Neural crest cell (in vitro differentiated cells): ENCODE measurements at regions not wholly inside any gene's neighbourhood (a gene's known extent, or its start where the extent isn't known, plus 50 kb on each side); places are given as distances from the start of the nearest gene placed in this dataset.

Experiments used
- DNase-seq: peaks from one replicate; pipeline ENCODE4 v3.0.0; 2021; ENCODE audit warnings: low read depth, mixed read lengths, low spot score
- H3K27ac Mint-ChIP-seq: one replicate; pipeline ENCODE4 v1.8.0; 2021; ENCODE audit warnings: mild to moderate bottlenecking, mixed read lengths; ENCODE audit not compliant: unreplicated experiment
- H3K27me3 Mint-ChIP-seq: 2 replicates; pipeline ENCODE4 v1.8.0; 2021; ENCODE audit warnings: low read depth, mild to moderate bottlenecking, mixed read lengths
- H3K36me3 Mint-ChIP-seq: 2 replicates; pipeline ENCODE4 v1.8.0; 2021; ENCODE audit warnings: low read depth, mild to moderate bottlenecking, mixed read lengths
- H3K4me1 Mint-ChIP-seq: 2 replicates; pipeline ENCODE4 v1.8.0; 2021; ENCODE audit warnings: mixed read lengths
- H3K4me3 Mint-ChIP-seq: one replicate; pipeline ENCODE4 v1.8.0; 2021; ENCODE audit warnings: mild to moderate bottlenecking, mixed read lengths
- H3K9me3 Mint-ChIP-seq: 2 replicates; pipeline ENCODE4 v1.8.0; 2021; ENCODE audit warnings: mixed read lengths
- TF ChIP-seq, protein P1 (sequence below): fragments of 200-600 bp; sonication (generic); conservative IDR thresholded peaks from 2 replicates; pipeline ENCODE4 v1.5.0; 2021; ENCODE audit warnings: antibody characterized with exemption, mild to moderate bottlenecking

DNA sequence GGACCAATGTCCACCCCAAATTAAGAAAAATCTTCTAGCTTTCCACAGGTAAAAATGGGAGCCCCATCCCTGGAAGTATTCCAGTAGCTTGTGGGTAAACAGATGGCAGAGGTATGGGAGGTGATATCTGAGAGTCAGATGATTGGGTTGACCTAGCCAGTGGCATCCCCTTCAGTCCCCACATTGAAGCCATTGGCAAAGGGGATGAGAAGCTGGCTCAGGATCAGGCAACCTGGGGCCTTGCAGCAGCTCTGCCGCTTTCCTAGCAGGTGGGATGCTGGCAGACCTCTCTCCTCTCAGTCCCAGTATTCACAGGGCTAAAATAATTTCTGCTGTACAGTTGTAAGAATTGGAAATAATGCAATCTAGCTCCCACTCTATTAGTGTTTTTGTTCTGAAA, 108.9 kb upstream of the KCNG1 start:
- Mint-ChIP-seq H3K4me1 (peaks cover 26% of the 10 kb centered on the region), H3K27ac (no peak overlapping the region), H3K27me3 (no peaks in the 10 kb centered on the region), H3K9me3 (no peaks in the 10 kb centered on the region), H3K4me3 (no peak overlapping the region), H3K36me3 (no peaks in the 10 kb centered on the region)
- DNase-seq, result no peak
- TF ChIP-seq, protein P1, sequence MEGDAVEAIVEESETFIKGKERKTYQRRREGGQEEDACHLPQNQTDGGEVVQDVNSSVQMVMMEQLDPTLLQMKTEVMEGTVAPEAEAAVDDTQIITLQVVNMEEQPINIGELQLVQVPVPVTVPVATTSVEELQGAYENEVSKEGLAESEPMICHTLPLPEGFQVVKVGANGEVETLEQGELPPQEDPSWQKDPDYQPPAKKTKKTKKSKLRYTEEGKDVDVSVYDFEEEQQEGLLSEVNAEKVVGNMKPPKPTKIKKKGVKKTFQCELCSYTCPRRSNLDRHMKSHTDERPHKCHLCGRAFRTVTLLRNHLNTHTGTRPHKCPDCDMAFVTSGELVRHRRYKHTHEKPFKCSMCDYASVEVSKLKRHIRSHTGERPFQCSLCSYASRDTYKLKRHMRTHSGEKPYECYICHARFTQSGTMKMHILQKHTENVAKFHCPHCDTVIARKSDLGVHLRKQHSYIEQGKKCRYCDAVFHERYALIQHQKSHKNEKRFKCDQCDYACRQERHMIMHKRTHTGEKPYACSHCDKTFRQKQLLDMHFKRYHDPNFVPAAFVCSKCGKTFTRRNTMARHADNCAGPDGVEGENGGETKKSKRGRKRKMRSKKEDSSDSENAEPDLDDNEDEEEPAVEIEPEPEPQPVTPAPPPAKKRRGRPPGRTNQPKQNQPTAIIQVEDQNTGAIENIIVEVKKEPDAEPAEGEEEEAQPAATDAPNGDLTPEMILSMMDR, result no peak

DNA sequence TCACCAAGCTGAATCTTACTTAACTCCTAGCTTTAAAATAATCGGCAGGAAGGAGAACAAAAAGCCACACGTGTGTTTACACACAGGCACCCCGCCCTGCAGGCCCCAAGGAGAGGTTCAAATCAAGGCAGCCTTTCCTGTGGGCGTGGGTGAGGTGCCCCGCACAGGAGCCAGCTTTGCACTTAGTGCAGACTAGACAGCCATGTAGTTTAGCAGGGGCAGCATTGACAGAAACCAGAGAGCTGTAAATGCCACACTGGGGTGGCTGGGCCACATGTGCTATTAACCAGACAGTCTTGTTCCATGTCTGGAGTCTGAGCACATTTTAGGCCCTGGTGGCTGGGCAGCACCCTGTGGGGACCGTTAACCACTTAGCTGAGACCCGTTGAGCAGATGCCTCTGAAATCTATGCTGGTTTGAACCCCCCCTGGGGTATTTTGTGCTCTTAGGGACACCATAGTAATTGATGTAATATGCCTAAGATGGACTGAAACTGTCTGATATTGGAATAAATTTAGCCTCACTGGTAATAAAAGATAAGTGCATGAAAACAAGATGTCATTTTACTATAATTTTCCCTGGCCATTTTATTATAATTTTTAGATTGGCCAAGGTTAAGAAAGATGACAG, 106.4 kb upstream of the KCNG1 start:
- H3K27ac Mint-ChIP-seq, result no peak overlapping the region
- peaks cover 20% of the 10 kb centered on the region for H3K4me1 Mint-ChIP-seq
- DNase-seq, result no peak
- peaks cover 4% of the 10 kb centered on the region for H3K27me3 Mint-ChIP-seq
- TF ChIP-seq, protein P1, result no peak
- H3K4me3 Mint-ChIP-seq, result no peak overlapping the region
- H3K9me3 Mint-ChIP-seq, result no peaks in the 10 kb centered on the region
- H3K36me3 Mint-ChIP-seq, result no peaks in the 10 kb centered on the region

DNA sequence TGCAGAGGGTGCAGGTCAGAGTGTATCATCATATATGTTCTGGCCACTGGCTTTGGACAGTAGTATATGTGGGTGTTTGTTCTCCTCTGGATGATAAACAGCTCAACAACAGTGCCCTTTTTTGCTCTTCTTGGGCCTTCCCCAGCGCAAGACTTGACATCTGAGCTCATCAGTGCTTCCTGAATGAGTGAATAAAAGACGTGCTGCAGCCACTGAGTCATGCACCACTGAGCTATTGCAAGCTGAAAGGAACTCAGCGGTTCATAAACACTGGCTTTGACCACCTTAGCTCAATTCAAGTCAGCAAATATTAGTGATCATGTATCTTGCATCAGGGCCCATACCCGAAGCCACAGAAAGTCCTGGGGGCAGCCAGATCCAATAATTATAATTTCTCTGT, 105.3 kb upstream of the KCNG1 start:
- Mint-ChIP-seq H3K27me3 (peaks cover 4% of the 10 kb centered on the region), H3K9me3 (no peaks in the 10 kb centered on the region), H3K36me3 (no peaks in the 10 kb centered on the region), H3K4me1 (peaks cover 15% of the 10 kb centered on the region), H3K4me3 (no peak overlapping the region), H3K27ac (no peak overlapping the region)
- DNase-seq, result no peak
- TF ChIP-seq, protein P1, result no peak

DNA sequence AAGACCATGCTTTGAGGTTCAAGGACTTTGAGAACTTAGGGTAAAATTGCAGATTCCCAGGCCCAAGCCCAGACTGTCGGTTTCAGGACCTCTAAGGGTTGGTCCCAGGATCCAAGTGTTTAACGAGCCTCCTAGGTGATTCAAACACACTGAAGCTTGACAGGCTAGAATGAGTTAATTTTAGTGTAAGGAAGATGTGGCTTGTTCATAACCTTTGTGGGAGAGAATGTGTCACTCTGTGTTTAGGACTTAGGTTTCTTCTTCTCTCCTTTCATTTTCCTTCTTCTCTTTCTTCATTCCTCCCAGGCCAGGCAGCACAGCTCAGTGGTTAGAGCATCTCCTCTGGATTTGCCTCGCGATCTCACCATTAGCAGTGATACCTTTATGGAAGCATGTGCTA, 104.8 kb upstream of the KCNG1 start:
- Mint-ChIP-seq H3K27me3 (peaks cover 5% of the 10 kb centered on the region), H3K36me3 (no peaks in the 10 kb centered on the region), H3K4me1 (peaks cover 15% of the 10 kb centered on the region), H3K27ac (no peak overlapping the region), H3K4me3 (no peak overlapping the region), H3K9me3 (no peaks in the 10 kb centered on the region)
- DNase-seq, result no peak
- TF ChIP-seq, protein P1, result no peak

DNA sequence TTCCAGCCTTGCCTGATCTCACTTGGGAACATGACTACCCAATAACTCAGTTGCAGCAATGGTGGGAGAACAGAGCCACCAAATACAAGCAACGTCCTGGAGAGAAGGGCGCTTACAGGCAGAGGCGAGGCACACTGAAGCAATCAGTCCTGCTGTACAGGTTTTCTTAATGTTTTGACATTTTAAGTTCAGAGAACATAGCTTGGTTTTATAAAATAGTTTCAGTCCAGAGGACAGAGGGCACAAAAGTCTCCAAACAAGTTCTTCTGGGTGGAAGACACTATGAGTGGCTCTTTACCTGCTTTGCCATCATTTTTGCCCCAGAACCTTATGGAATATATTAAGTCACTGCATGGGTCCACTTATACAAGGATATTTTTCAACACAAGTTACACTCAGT, 103.4 kb upstream of the KCNG1 start:
- Mint-ChIP-seq H3K36me3 (no peaks in the 10 kb centered on the region), H3K27ac (peak overlapping the region; percentile 13), H3K9me3 (no peaks in the 10 kb centered on the region), H3K4me3 (no peak overlapping the region), H3K27me3 (peaks cover 18% of the 10 kb centered on the region), H3K4me1 (peaks cover 23% of the 10 kb centered on the region)
- TF ChIP-seq, protein P1, result no peak
- DNase-seq, result no peak
